Liver (tissue), 6 donors: ENCODE measurements at regions not wholly inside any gene's neighbourhood (a gene's known extent, or its start where the extent isn't known, plus 50 kb on each side); places are given as distances from the start of the nearest gene placed in this dataset.

Experiments
- DNase-seq: peaks from one replicate; pipeline ENCODE4 v3.0.0-alpha.2; 2017; ENCODE audit warnings: low spot score
- H3K27ac ChIP-seq, 2 donors: one replicate each; pipeline ENCODE4 v1.7.0; 2013; ENCODE audit warnings: inconsistent platforms in 2 of 2, low read length in 2 of 2, control low read depth in 1 of 2, low read depth in 1 of 2, mild to moderate bottlenecking in 1 of 2
- H3K27me3 ChIP-seq, 4 donors: one replicate each; pipeline versions ENCODE4 v1.6.1 to v1.7.0; 2013; ENCODE audit warnings: low read length in 3 of 4, inconsistent platforms in 1 of 4, mild to moderate bottlenecking in 1 of 4, moderate library complexity in 1 of 4; ENCODE audit not compliant: control insufficient read depth in 4 of 4, insufficient read depth in 4 of 4
- H3K36me3 ChIP-seq, 4 donors: one replicate each; pipeline versions ENCODE4 v1.6.1 to v1.7.0; 2013; ENCODE audit warnings: low read length in 3 of 4, mild to moderate bottlenecking in 3 of 4, low read depth in 1 of 4, moderate library complexity in 1 of 4; ENCODE audit not compliant: control insufficient read depth in 4 of 4, insufficient read depth in 3 of 4
- H3K4me1 ChIP-seq, 4 donors: one replicate each; pipeline versions ENCODE4 v1.6.1 to v1.7.0; 2013; ENCODE audit warnings: low read length in 3 of 4, mild to moderate bottlenecking in 3 of 4, moderate library complexity in 1 of 4; ENCODE audit not compliant: control insufficient read depth in 4 of 4, insufficient read depth in 4 of 4
- H3K4me3 ChIP-seq, 3 donors: one replicate each; pipeline versions ENCODE4 v1.6.1 to v1.7.0; 2013; ENCODE audit warnings: low read length in 3 of 3, control low read depth in 1 of 3, low read depth in 1 of 3, mild to moderate bottlenecking in 1 of 3
- H3K9ac ChIP-seq, 2 donors: one replicate each; pipeline ENCODE4 v1.7.0; 2013; ENCODE audit warnings: low read length in 2 of 2, mild to moderate bottlenecking in 2 of 2, moderate library complexity in 2 of 2, control low read depth in 1 of 2, low read depth in 1 of 2
- H3K9me3 ChIP-seq, 4 donors: one replicate each; pipeline versions ENCODE4 v1.6.1 to v1.7.0; 2013; ENCODE audit warnings: low read length in 3 of 4; ENCODE audit not compliant: control insufficient read depth in 4 of 4
- EGR1 ChIP-seq, 2 donors: IDR thresholded peaks; 2 replicates each; pipeline ENCODE4 v1.6.1; 2016 to 2018; ENCODE audit warnings: antibody characterized with exemption in 2 of 2, low read depth in 2 of 2
- HNF4A ChIP-seq, 2 donors: conservative IDR thresholded peaks; 2 replicates each; pipeline ENCODE4 v1.6.1; 2016; ENCODE audit warnings: antibody characterized with exemption in 2 of 2, mild to moderate bottlenecking in 2 of 2
- JUND ChIP-seq, 2 donors: IDR thresholded peaks; 2 replicates each; pipeline ENCODE4 v1.6.1; 2016; ENCODE audit warnings: antibody characterized with exemption in 2 of 2
- RAD21 ChIP-seq, 2 donors: IDR thresholded peaks; 2 replicates each; pipeline ENCODE4 v1.6.1; 2016; ENCODE audit warnings: antibody characterized with exemption in 2 of 2, mild to moderate bottlenecking in 2 of 2
- SP1 ChIP-seq: IDR thresholded peaks from 2 replicates; pipeline ENCODE4 v1.6.1; 2018; ENCODE audit warnings: antibody characterized with exemption, mild to moderate bottlenecking
- YY1 ChIP-seq: IDR thresholded peaks from 2 replicates; pipeline ENCODE4 v1.6.1; 2016; ENCODE audit warnings: antibody characterized with exemption, mild to moderate bottlenecking
- TF ChIP-seq, protein P1 (sequence below): IDR thresholded peaks from 2 replicates; pipeline ENCODE4 v1.6.1; 2016; ENCODE audit warnings: antibody characterized with exemption
- TF ChIP-seq, protein P2 (sequence below): IDR thresholded peaks from 2 replicates; pipeline ENCODE4 v1.6.1; 2016; ENCODE audit warnings: antibody characterized with exemption, mild to moderate bottlenecking
- TF ChIP-seq, protein P3 (sequence below): IDR thresholded peaks from 2 replicates; pipeline ENCODE4 v1.6.1; 2016; ENCODE audit warnings: antibody characterized with exemption
- TF ChIP-seq, protein P4 (sequence below): IDR thresholded peaks from 2 replicates; pipeline ENCODE4 v1.6.1; 2016; ENCODE audit warnings: antibody characterized with exemption
- donor health status: healthy.
- donor health status: healthy.
- donor health status: healthy.

DNA sequence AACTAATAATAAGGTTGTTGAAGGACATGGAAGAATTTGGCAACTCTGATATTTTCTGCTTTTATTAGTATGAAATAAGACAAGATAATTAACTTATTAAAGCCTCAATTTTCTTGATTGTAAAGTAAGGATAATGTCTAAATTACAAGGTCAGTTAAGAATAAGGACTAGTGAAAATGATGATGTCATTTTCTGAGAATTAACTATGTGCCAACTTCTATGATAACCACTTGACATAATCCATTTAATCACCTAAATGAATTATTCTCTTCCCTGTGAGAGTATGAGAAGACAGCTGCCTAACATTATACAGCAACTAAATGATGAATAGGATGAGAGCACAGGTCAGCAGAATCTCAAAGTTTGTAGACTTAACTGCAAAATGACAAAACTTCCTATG, 1153.4 kb upstream of the POT1 start:
- Histone ChIP-seq H3K36me3 (no peaks in the 10 kb centered on the region), H3K9me3 (no peaks in the 10 kb centered on the region), H3K9ac (no peak overlapping the region), H3K27me3 (no peaks in the 10 kb centered on the region), H3K4me3 (no peak overlapping the region), H3K27ac (no peak overlapping the region), H3K4me1 (no peaks in the 10 kb centered on the region)
- no peak for TF ChIP-seq HNF4A (conservative IDR thresholded peaks at IDR 0.05)
- TF ChIP-seq, protein P1, sequence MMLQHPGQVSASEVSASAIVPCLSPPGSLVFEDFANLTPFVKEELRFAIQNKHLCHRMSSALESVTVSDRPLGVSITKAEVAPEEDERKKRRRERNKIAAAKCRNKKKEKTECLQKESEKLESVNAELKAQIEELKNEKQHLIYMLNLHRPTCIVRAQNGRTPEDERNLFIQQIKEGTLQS: no peak
- TF ChIP-seq, protein P2, sequence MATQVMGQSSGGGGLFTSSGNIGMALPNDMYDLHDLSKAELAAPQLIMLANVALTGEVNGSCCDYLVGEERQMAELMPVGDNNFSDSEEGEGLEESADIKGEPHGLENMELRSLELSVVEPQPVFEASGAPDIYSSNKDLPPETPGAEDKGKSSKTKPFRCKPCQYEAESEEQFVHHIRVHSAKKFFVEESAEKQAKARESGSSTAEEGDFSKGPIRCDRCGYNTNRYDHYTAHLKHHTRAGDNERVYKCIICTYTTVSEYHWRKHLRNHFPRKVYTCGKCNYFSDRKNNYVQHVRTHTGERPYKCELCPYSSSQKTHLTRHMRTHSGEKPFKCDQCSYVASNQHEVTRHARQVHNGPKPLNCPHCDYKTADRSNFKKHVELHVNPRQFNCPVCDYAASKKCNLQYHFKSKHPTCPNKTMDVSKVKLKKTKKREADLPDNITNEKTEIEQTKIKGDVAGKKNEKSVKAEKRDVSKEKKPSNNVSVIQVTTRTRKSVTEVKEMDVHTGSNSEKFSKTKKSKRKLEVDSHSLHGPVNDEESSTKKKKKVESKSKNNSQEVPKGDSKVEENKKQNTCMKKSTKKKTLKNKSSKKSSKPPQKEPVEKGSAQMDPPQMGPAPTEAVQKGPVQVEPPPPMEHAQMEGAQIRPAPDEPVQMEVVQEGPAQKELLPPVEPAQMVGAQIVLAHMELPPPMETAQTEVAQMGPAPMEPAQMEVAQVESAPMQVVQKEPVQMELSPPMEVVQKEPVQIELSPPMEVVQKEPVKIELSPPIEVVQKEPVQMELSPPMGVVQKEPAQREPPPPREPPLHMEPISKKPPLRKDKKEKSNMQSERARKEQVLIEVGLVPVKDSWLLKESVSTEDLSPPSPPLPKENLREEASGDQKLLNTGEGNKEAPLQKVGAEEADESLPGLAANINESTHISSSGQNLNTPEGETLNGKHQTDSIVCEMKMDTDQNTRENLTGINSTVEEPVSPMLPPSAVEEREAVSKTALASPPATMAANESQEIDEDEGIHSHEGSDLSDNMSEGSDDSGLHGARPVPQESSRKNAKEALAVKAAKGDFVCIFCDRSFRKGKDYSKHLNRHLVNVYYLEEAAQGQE: no peak
- TF ChIP-seq JUND (IDR thresholded peaks at IDR 0.05): no peak
- no peak for TF ChIP-seq RAD21 (IDR thresholded peaks at IDR 0.05)
- TF ChIP-seq EGR1 (IDR thresholded peaks at IDR 0.05; ENCODE audit: low read depth in 2 of 2): no peak
- DNase-seq: no peak

DNA sequence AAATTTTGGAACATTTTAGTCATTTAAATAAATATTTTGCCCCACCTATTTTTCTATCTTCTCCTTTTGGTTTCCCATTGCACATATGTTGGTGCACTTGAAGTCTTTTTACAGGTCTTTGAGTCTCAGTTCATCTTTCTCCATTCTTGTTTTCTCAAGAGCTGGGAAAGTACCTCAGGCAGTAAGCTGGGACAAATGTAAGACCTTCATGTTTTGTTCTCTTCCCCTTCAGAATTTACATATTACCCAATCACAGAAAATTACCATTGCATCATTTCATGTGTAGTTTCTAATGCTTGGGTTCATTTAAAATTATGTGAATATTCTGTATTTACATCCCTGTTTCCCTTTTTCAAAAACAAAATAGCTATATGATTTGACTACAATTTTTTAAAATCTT, 1150.0 kb upstream of the POT1 start:
- no peaks in the 10 kb centered on the region for H3K9me3 ChIP-seq

More for the DNA sequence above, 1150.0 kb upstream of the POT1 start:
- no peaks in the 10 kb centered on the region for H3K4me1 ChIP-seq
- no peaks in the 10 kb centered on the region for H3K27me3 ChIP-seq
- H3K27ac ChIP-seq: no peak overlapping the region
- no peak overlapping the region for H3K9ac ChIP-seq
- H3K4me3 ChIP-seq: no peak overlapping the region
- DNase-seq: no peak
- TF ChIP-seq RAD21 (IDR thresholded peaks at IDR 0.05) (no peak), SP1 (no peak), EGR1 (IDR thresholded peaks at IDR 0.05; ENCODE audit: low read depth in 2 of 2) (no peak), YY1 (no peak), HNF4A (conservative IDR thresholded peaks at IDR 0.05) (no peak)
- TF ChIP-seq, protein P3, sequence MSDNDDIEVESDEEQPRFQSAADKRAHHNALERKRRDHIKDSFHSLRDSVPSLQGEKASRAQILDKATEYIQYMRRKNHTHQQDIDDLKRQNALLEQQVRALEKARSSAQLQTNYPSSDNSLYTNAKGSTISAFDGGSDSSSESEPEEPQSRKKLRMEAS: no peak
- TF ChIP-seq, protein P4, sequence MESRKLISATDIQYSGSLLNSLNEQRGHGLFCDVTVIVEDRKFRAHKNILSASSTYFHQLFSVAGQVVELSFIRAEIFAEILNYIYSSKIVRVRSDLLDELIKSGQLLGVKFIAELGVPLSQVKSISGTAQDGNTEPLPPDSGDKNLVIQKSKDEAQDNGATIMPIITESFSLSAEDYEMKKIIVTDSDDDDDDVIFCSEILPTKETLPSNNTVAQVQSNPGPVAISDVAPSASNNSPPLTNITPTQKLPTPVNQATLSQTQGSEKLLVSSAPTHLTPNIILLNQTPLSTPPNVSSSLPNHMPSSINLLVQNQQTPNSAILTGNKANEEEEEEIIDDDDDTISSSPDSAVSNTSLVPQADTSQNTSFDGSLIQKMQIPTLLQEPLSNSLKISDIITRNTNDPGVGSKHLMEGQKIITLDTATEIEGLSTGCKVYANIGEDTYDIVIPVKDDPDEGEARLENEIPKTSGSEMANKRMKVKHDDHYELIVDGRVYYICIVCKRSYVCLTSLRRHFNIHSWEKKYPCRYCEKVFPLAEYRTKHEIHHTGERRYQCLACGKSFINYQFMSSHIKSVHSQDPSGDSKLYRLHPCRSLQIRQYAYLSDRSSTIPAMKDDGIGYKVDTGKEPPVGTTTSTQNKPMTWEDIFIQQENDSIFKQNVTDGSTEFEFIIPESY: no peak
- TF ChIP-seq, protein P2: no peak
- no peaks in the 10 kb centered on the region for H3K36me3 ChIP-seq
